B cell (primary cell): ENCODE measurements at regions not wholly inside any gene's neighbourhood (a gene's known extent, or its start where the extent isn't known, plus 50 kb on each side); places are given as distances from the start of the nearest gene placed in this dataset.

ENCODE experiments used
- ATAC-seq: fragments of 200-7000 bp; cut with Tn5 transposase; one replicate; pipeline ENCODE4 v1.10.0; 2021; ENCODE audit warnings: low read depth, mild to moderate bottlenecking, moderate number of reproducible peaks, moderate library complexity
- CTCF ChIA-PET: fragments of 350-600 bp; sonication (Branson Sonifier 250); formaldehyde crosslinking; loops from one replicate; lab custom pipeline; 2021; ENCODE audit warnings: antibody characterized with exemption, inconsistent platforms; lab: Charles Lee
- POLR2A ChIA-PET: fragments of 350-600 bp; sonication (Branson Sonifier 250); formaldehyde crosslinking; loops from one replicate; lab custom pipeline; 2021; ENCODE audit warnings: antibody characterized with exemption; lab: Charles Lee
- DNase-seq: peaks from one replicate; pipeline ENCODE4 v3.0.0; 2013
- H2AFZ ChIP-seq: 2 replicates; pipeline ENCODE4 v1.6.1; 2012; ENCODE audit warnings: mild to moderate bottlenecking, low read depth, low read length; ENCODE audit not compliant: insufficient read depth, poor library complexity, severe bottlenecking
- H3K27ac ChIP-seq, 2 donors: 1 replicate in 1 of 2; 2 replicates in 1 of 2; pipeline ENCODE4 v1.5.1; 2012 to 2013; ENCODE audit warnings: low read length in 2 of 2, mild to moderate bottlenecking in 2 of 2, moderate library complexity in 1 of 2
- H3K27me3 ChIP-seq, 4 experiments: fragments of 200-600 bp in 1 of 4; sonication (generic) in 1 of 4; replicated peaks in 1 of 4; 1 replicate in 2 of 4; 2 replicates in 2 of 4; pipeline versions ENCODE4 v1.6.1 to v1.7.0; 2013 to 2016; ENCODE audit warnings: low read length in 3 of 4, mild to moderate bottlenecking in 2 of 4, mixed read lengths in 1 of 4, moderate library complexity in 1 of 4; ENCODE audit not compliant: insufficient read depth in 4 of 4, control insufficient read depth in 3 of 4; ENCODE audit errors: control extremely low read depth in 1 of 4
- H3K36me3 ChIP-seq, 2 experiments: replicated peaks in 1 of 2; 1 replicate in 1 of 2; 2 replicates in 1 of 2; pipeline versions ENCODE4 v1.6.1 to v1.7.1; 2013; ENCODE audit warnings: low read length in 1 of 2; ENCODE audit not compliant: insufficient read depth in 2 of 2, control insufficient read depth in 1 of 2; ENCODE audit errors: control extremely low read depth in 1 of 2, extremely low read depth in 1 of 2
- H3K4me1 ChIP-seq, 2 donors: fragments of 200-600 bp in 1 of 2; sonication (generic) in 1 of 2; 1 replicate in 1 of 2; 2 replicates in 1 of 2; pipeline versions ENCODE4 v1.5.1 to v1.6.1; 2013 to 2017; ENCODE audit warnings: low read length in 2 of 2; ENCODE audit not compliant: control insufficient read depth in 2 of 2, insufficient read depth in 2 of 2
- H3K4me2 ChIP-seq: replicated peaks from 2 replicates; pipeline ENCODE3; 2012; ENCODE audit warnings: mild to moderate bottlenecking, low read depth, low read length; ENCODE audit not compliant: poor library complexity, severe bottlenecking
- H3K4me3 ChIP-seq, 5 experiments: fragments of 200-600 bp in 1 of 5; sonication (generic) in 1 of 5; 1 replicate in 3 of 5; 2 replicates in 2 of 5; pipeline versions ENCODE4 v1.5.1 to v1.7.0; 2011 to 2016; ENCODE audit warnings: low read length in 4 of 5, mild to moderate bottlenecking in 4 of 5, low read depth in 2 of 5, control low read depth in 1 of 5, moderate library complexity in 1 of 5; ENCODE audit not compliant: insufficient read depth in 1 of 5; ENCODE audit errors: control extremely low read depth in 1 of 5, extremely low read depth in 1 of 5
- H3K79me2 ChIP-seq: fragments of 200-600 bp; sonication (generic); one replicate; pipeline ENCODE4 v1.6.0; 2016; ENCODE audit warnings: low read length; ENCODE audit not compliant: control insufficient read depth, insufficient read depth
- H3K9ac ChIP-seq: fragments of 200-600 bp; sonication (generic); 2 replicates; pipeline ENCODE4 v1.6.1; 2017; ENCODE audit warnings: mild to moderate bottlenecking, low read length, moderate library complexity
- H3K9me3 ChIP-seq, 3 donors: one replicate each; pipeline versions ENCODE4 v1.6.1 to v1.7.1; 2013; ENCODE audit warnings: low read length in 2 of 3; ENCODE audit not compliant: control insufficient read depth in 2 of 3, insufficient read depth in 1 of 3; ENCODE audit errors: control extremely low read depth in 1 of 3
- H4K20me1 ChIP-seq: 2 replicates; pipeline ENCODE4 v1.6.0; 2012; ENCODE audit warnings: mild to moderate bottlenecking, low read length; ENCODE audit not compliant: insufficient read depth, control insufficient read depth, poor library complexity, severe bottlenecking
- H3K27ac Mint-ChIP-seq: one replicate; pipeline ENCODE4 v1.8.0; 2021; ENCODE audit warnings: mixed read lengths
- H3K27me3 Mint-ChIP-seq: one replicate; pipeline ENCODE4 v1.8.0; 2021; ENCODE audit warnings: mixed read lengths
- H3K4me1 Mint-ChIP-seq: one replicate; pipeline ENCODE4 v1.8.0; 2021; ENCODE audit warnings: mixed read lengths
- H3K4me3 Mint-ChIP-seq: one replicate; pipeline ENCODE4 v1.8.0; 2021; ENCODE audit warnings: mixed read lengths
- H3K9me3 Mint-ChIP-seq: one replicate; pipeline ENCODE4 v1.8.0; 2022; ENCODE audit warnings: mixed read lengths; ENCODE audit not compliant: insufficient read depth
- CTCF ChIP-seq: fragments of 200-600 bp; IDR thresholded peaks from one replicate; pipeline ENCODE4 v1.8.0; 2022; ENCODE audit warnings: antibody characterized with exemption, mild to moderate bottlenecking
- EZH2 ChIP-seq: IDR thresholded peaks from 2 replicates; pipeline ENCODE4 v1.6.1; 2012; ENCODE audit warnings: borderline replicate concordance, low read depth, mild to moderate bottlenecking, moderate library complexity, low read length; ENCODE audit not compliant: insufficient read depth, poor library complexity, severe bottlenecking
- WGBS: methylation state at CpG from one replicate; pipeline ENCODE4 v1.1.5; 2013; ENCODE audit warnings: missing lambda C conversion rate; ENCODE audit not compliant: insufficient coverage; 5-methylcytosine and 5-hydroxymethylcytosine counted together
- intact Hi-C: fragments of 100-400 bp; cut with micrococcal nuclease; formaldehyde crosslinking; loops from one replicate; pipeline ENCODE4 v1.10.0; 2022

GRCh38 chr2:7499018-7499417 is 581.8 kb downstream of the RNF144A start:
- H3K4me1 ChIP-seq: no peaks in the 10 kb centered on the region
- H3K27me3 ChIP-seq: no peaks in the 10 kb centered on the region
- TF ChIP-seq CTCF: no peak
- TF ChIP-seq EZH2: no peak
- H3K4me3 ChIP-seq: no peak overlapping the region
- no peak for DNase-seq
- no peak for ATAC-seq
- H3K9ac ChIP-seq: no peak overlapping the region
- no peak overlapping the region for H3K27ac ChIP-seq
- Mint-ChIP-seq H3K4me3 (no peak overlapping the region), H3K27me3 (peaks cover 12% of the 10 kb centered on the region), H3K9me3 (no peaks in the 10 kb centered on the region), H3K4me1 (no peaks in the 10 kb centered on the region), H3K27ac (no peak overlapping the region)
- H4K20me1 ChIP-seq: no peaks in the 10 kb centered on the region
- no peak overlapping the region for H2AFZ ChIP-seq
- H3K4me2 ChIP-seq: no peak overlapping the region
- H3K79me2 ChIP-seq: no peaks in the 10 kb centered on the region
- ChIA-PET CTCF (no interaction called here), POLR2A (no interaction called here)
- no peaks in the 10 kb centered on the region for H3K9me3 ChIP-seq
- H3K36me3 ChIP-seq: no peaks in the 10 kb centered on the region
- 89% methylated on average over 1 of the region's 2 CpGs for WGBS
- intact Hi-C loops: no loop called here

GRCh38 chr2:7502336-7502735 is 585.1 kb downstream of the RNF144A start:
- peaks cover 12% of the 10 kb centered on the region for H3K27me3 Mint-ChIP-seq
- intact Hi-C loops: no loop called here

More at GRCh38 chr2:7502336-7502735, 585.1 kb downstream of the RNF144A start:
- Mint-ChIP-seq H3K4me3 (no peak overlapping the region), H3K4me1 (no peaks in the 10 kb centered on the region), H3K9me3 (no peaks in the 10 kb centered on the region), H3K27ac (no peak overlapping the region)
- ChIA-PET POLR2A (no interaction called here), CTCF (no interaction called here)
- no peak for DNase-seq
- Histone ChIP-seq H3K27me3 (no peaks in the 10 kb centered on the region), H3K27ac (no peak overlapping the region), H3K4me3 (no peak overlapping the region), H3K36me3 (no peaks in the 10 kb centered on the region), H3K9ac (no peak overlapping the region), H4K20me1 (no peaks in the 10 kb centered on the region), H3K79me2 (no peaks in the 10 kb centered on the region), H3K9me3 (no peaks in the 10 kb centered on the region), H3K4me1 (no peaks in the 10 kb centered on the region), H2AFZ (no peak overlapping the region), H3K4me2 (no peak overlapping the region)
- ATAC-seq: no peak
- TF ChIP-seq CTCF (no peak), EZH2 (no peak)
